Endothelial cell of hepatic sinusoid (primary cell): ENCODE measurements at regions not wholly inside any gene's neighbourhood (a gene's known extent, or its start where the extent isn't known, plus 50 kb on each side); places are given as distances from the start of the nearest gene placed in this dataset.

Experiments used
- in situ Hi-C: cut with HindIII; loops from 2 replicates; pipeline ENCODE4 v1.10.0; 2017; ENCODE audit warnings: low sequenced_read_pairs

DNA sequence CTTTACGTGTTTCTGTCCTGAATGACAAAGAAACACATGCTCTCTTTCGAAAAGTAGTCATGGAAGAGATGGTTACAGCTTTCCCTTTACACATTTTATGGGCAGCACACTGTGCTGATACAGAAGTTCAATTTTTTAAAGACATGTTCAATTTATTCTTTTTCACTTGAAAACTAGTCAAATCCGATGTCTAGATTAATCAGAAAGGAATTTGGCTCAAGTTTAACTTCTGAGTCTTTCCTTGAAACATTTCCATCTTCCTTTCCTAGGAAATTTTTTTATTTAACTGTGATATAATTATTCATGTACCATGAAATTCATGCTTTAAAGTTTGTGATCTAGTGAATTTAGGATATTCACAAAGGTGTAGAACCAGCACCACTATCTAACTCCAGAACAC is 360.1 kb downstream of the TNS3 start:
- in situ Hi-C loops: no loop called here

GRCh38 chr7:47218378-47219176 is 363.3 kb downstream of the TNS3 start:
- in situ Hi-C loops: no loop called here

GRCh38 chr7:47217570-47218360 is 364.1 kb downstream of the TNS3 start:
- in situ Hi-C loops: no loop called here

- in situ Hi-C loops: no loop called here
Measured at GRCh38 chr7:47217086-47217485, 364.8 kb downstream of the TNS3 start.

DNA sequence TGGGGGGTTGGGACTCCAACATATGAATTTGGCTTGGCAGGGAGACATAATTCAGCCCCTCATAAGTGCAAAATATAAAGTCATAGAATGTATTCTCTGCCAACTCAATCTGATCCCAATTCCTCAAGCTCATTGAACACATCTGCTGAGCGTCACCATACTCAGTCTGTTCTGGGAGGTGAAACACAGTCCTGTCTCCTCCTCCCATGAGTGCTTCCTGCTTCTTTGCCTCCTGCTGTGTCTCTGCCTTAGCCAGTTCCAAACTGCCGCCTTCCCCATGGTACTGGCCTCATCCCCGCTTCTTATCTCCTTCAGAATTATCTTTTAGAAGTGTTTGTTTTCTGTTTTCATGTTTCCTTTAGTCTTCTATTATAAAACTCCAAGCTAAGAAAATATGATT is 365.5 kb downstream of the TNS3 start:
- in situ Hi-C loops: no loop called here

- in situ Hi-C loops: no loop called here
Measured at GRCh38 chr7:47215640-47216039, 366.3 kb downstream of the TNS3 start.

GRCh38 chr7:47215049-47215448 is 366.9 kb downstream of the TNS3 start:
- in situ Hi-C loops: no loop called here

DNA sequence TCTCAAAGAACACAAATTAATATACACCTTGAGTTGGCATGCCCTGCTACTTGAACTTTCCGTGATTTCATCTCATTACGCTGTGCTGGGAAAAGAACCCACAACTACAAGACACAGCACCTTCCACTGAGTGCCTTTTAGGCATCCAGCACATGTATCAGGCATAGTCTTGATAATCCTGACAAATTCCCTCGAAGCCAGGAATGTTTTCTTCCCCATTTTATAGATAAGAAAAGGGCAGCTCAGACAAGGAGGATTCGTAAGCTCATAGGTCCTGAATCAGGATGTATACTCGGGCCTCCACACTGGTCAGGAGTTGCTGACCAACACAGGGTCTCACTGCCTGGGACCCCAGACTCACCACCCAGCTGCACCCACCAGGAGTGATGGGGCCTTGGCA is 368.6 kb downstream of the TNS3 start:
- in situ Hi-C loops: no loop called here

DNA sequence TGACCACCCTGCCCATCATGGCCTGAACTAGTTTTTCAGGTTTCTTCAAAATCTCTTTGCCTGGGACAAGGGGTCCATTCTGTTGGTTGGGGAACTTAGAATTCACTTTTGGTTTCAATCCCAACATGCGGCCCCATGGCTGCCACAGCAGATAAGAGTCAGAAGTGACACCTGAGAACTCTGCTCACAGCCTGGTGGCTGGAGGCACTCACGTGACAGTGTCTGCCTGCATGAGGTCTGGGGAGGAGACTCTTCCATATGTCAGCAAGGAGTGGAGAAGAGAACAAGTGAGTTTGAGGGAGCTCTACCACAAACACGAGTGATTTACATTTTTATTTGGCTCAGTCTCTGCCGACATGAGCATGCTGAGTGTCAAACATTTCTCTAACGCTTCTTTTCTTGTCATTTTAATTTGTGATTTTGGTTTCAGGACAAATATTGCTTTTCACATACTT is 370.4 kb downstream of the TNS3 start:
- in situ Hi-C loops: no loop called here

DNA sequence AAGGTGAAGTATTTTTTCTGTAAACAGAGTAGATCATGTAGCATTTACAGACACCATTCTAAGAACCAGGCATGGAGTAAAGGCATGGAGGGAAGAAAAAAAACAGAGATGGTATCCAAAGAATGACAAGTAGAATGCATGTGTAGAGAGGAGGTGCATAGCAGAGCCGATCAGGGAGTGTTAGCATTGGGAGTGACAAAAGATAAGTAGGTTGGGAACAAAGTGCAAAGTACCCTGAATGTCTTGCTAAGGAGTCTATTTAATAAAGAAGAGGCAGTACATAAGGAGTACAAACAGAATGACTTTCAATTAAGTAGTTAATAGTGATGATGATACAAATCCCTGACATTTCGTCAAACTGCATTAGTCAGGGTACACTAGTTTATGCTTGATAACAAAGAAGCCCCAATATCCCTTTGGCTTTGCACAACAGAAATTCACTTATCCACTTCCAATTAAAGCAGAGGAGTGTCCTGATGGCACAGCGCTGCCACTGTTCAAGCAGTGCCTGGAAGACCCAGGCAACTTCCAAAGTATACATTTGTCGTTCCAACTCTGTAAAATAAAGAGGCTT is 371.5 kb downstream of the TNS3 start:
- in situ Hi-C loops: no loop called here

DNA sequence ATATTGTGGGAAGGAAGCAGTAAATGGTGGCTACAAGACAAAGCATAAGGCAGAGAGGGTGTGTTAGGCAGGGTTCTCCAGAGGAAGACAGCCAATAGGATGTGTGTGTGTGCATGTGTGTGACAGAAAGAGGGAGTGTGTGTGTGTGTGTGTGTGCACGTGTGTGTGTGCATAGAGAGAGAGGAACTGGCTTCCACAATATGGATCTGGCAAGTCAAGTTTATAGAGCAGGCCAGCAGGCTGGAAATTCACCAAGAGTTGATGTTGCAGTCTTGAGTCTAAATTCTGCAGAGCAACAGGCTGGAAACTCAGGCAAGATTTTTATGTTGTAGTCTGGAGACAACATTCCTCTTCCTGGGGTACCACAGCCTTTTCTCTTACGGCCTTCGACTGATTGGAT is 374.0 kb downstream of the TNS3 start:
- in situ Hi-C loops: no loop called here

- in situ Hi-C loops: loop anchor here (5.0 kb wide), 1 partner anchor 52 kb away; no protein-coding TSS in a partner anchor
Measured at GRCh38 chr7:47204709-47205108, 377.2 kb downstream of the TNS3 start.

GRCh38 chr7:47202146-47202783 is 379.6 kb downstream of the TNS3 start:
- in situ Hi-C loops: loop anchor here (5.0 kb wide), 1 partner anchor 50 kb away; no protein-coding TSS in a partner anchor

GRCh38 chr7:47198159-47198558 is 383.8 kb downstream of the TNS3 start:
- in situ Hi-C loops: no loop called here

DNA sequence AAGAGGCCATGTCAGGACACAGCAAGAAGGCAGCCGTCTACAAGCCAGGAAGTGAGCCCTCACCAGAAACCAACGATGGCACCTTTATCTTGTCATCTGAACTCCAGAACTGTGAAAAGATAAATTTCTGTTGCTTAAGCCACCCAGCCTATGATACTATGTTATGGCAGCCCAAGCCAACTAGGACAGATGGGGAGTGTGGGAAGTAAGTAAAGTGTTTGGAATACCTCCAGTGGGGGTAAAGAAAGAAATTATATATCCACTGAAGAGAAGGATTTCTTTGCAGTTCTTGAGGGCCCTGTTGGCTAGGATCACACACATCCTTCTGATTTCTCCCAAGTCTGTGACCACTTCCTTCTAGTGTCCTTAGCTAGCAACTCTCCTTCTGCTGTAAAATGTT is 384.4 kb downstream of the TNS3 start:
- in situ Hi-C loops: no loop called here

- in situ Hi-C loops: no loop called here
Measured at GRCh38 chr7:47196737-47197136, 385.2 kb downstream of the TNS3 start.

GRCh38 chr7:47196106-47196645 is 385.7 kb downstream of the TNS3 start:
- in situ Hi-C loops: no loop called here

- in situ Hi-C loops: no loop called here
Measured at GRCh38 chr7:47195641-47196040, 386.3 kb downstream of the TNS3 start.

- in situ Hi-C loops: no loop called here
Measured at GRCh38 chr7:47194516-47195057, 387.3 kb downstream of the TNS3 start.

DNA sequence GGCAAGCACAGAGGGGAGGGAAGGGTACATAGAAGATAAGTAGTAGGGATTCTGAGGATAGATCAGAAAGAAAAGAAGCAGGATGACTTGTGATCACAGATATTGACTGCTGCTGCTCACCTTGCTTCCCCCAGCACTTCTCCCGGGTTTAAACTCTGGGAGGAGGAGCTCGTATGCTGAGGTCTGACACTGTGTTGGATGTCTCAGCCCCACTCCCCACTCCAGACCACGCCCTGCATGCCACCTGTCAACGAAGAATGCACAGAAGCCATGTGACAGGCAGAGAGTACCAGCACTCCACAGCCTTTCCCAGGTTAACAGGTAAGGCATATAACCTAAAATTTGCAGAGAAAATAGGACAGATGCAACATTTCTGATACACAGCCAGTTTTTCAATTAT is 388.9 kb downstream of the TNS3 start:
- in situ Hi-C loops: no loop called here

DNA sequence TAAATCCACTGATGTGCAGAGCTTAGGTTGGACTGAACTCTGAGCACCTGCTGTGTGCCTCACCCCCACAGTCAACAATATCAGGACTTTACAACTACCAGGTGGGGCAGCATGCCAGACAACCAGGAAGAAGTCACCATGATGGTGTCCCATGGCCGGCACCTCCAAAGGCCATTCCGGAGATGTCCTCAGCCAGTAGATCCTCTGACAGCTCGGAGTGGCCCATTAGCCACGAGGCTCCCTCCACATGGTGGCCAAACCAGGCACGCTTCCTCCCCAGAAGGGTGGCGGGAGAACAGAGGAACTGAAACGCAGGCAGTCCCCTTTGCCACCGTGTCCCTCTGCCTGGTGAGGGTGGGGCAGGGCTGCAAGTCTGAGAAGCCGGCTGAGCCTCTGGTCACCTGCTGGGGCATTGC is 390.0 kb downstream of the TNS3 start:
- in situ Hi-C loops: no loop called here
